Endothelial cell of umbilical vein (primary cell): ENCODE measurements at regions not wholly inside any gene's neighbourhood (a gene's known extent, or its start where the extent isn't known, plus 50 kb on each side); places are given as distances from the start of the nearest gene placed in this dataset.

Source experiments
- CTCF ChIP-seq, 2 donors: IDR thresholded peaks; 1 replicate in 1 of 2; 2 replicates in 1 of 2; pipeline ENCODE4 v1.5.1; 2011; ENCODE audit warnings: low read length in 2 of 2, mild to moderate bottlenecking in 2 of 2, moderate library complexity in 2 of 2, control low read depth in 1 of 2, inconsistent platforms in 1 of 2, low read depth in 1 of 2; ENCODE audit not compliant: insufficient read depth in 1 of 2; ENCODE audit errors: extremely low read depth in 1 of 2
- GATA2 ChIP-seq: IDR thresholded peaks from 2 replicates; pipeline ENCODE4 v1.7.0; 2011; ENCODE audit warnings: low read depth, mild to moderate bottlenecking, moderate library complexity, mixed read lengths, low read length; ENCODE audit not compliant: insufficient read length, insufficient read depth
- POLR2A ChIP-seq: IDR thresholded peaks from 2 replicates; pipeline ENCODE4 v1.6.1; 2012; ENCODE audit warnings: low read depth, mild to moderate bottlenecking, control low read depth, low read length

- TF ChIP-seq CTCF (IDR thresholded peaks at IDR 0.05; ENCODE audit: extremely low read depth in 1 of 2, insufficient read depth in 1 of 2, low read depth in 1 of 2, low read length in 2 of 2) = no peak
- no peak for TF ChIP-seq GATA2
- no peak for TF ChIP-seq POLR2A
Observed at GRCh38 chr2:154557906-154558305, 140.6 kb upstream of the KCNJ3 start.
